SHP77 treated with DMSO at 0.1 percent for 48 hours (cell line): ENCODE measurements at regions not wholly inside any gene's neighbourhood (a gene's known extent, or its start where the extent isn't known, plus 50 kb on each side); places are given as distances from the start of the nearest gene placed in this dataset.
"Not testable (repeated sequence)": the region's sequence is repeated elsewhere in the genome, so short reads cannot be mapped to it uniquely, and the experiment has no call there.

Source experiments
- DNase-seq: peaks from one replicate; lab custom pipeline; 2025; lab: John Stamatoyannopoulos, UW

DNA sequence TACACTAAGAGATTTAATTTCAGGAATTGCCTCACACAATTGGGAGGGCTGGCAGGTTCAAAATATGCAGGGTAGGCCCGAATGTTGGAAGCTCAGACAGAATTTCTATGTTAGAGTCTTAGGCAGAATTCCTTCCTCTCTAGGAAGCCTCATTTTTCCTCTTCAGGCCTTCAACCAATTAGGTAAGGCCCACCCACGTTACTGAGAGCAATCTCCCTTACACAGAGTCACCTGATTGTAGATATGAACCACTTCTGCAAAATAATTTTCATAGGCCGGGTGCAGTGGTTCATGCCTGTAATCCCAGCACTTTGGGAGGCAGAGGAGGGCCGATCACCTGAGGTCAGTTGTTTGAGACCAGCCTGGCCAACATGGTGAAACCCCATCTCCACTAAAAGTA lies 50.2 kb upstream of the HIVEP1 start:
- DNase-seq: no peak

- no peak for DNase-seq
Measured at GRCh38 chr6:11960909-11961779, 51.0 kb upstream of the HIVEP1 start.

DNA sequence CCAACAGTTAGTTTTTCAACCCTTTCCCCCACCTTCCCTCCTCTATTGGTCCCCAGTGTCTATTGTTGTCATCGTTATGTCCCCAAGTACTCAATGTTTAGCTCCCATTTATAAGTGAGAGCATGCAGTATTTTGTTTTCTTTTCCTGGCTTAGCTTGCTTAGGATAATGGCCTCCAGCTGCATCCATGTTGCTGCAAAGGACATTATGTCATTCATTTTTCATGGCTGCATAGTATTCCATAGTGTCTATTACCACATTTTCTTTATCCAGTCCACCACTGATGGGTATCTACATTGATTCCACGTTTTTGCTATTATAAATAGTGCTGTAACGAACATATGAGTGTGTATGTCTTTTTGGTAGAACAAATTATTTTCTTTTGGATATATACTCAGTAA lies 55.3 kb upstream of the HIVEP1 start:
- DNase-seq: no peak

- no peak for DNase-seq
Measured at GRCh38 chr6:11953641-11954040, 58.5 kb upstream of the HIVEP1 start.

- no peak for DNase-seq
Measured at GRCh38 chr6:11952316-11952715, 59.8 kb upstream of the HIVEP1 start.

- no peak for DNase-seq
Measured at GRCh38 chr6:11951868-11952267, 60.2 kb upstream of the HIVEP1 start.

- DNase-seq: no peak
Measured at GRCh38 chr6:11950109-11950508, 62.0 kb upstream of the HIVEP1 start.

GRCh38 chr6:11947575-11947974 lies 64.5 kb upstream of the HIVEP1 start:
- DNase-seq: no peak

- no peak for DNase-seq
Measured at GRCh38 chr6:11947063-11947462, 65.0 kb upstream of the HIVEP1 start.

- no peak for DNase-seq
Measured at GRCh38 chr6:11944111-11944510, 68.0 kb upstream of the HIVEP1 start.

DNA sequence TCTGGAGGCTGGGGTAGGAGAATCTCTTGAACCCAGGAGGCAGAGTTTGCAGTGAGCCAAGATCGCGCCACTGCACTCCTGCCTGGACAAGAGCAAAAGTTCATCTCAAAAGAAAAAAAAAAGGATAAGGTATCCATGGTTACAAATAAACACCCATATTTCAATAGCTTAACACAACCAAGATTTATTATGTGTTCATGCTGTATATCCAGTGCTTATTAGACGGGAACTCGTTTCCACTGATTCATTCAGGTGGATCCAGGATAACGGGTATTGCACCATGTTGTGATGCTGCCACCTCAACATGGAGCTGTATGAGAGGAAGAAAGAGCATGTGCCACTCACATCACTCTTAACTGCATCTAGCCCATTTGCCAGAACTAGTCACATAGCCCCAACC lies 69.1 kb upstream of the HIVEP1 start:
- no peak for DNase-seq

- DNase-seq: no peak
Measured at GRCh38 chr6:11942185-11942864, 69.8 kb upstream of the HIVEP1 start.

GRCh38 chr6:11940532-11941166 lies 71.5 kb upstream of the HIVEP1 start:
- not testable (repeated sequence) for DNase-seq

GRCh38 chr6:11938285-11938890 lies 73.7 kb upstream of the HIVEP1 start:
- DNase-seq: no peak

DNA sequence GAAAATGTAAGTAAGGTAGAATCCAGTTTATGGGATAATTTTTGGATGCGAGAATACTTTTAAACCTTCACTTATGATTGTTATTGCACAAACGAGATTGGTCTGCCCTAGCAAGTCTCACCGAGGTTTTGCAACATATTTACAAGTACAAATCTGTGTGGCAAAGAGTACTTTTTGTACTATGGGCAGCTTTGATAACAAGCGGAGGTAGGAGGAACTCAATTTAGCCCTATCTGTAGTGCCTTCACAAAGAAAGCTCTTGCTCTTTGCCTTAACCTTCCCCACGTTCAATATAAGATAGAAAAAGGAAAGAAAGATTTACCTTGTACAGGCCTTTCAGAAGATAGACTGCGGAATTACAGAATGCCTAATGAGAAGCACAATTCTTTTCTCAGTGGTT lies 77.5 kb upstream of the HIVEP1 start:
- no peak for DNase-seq

DNA sequence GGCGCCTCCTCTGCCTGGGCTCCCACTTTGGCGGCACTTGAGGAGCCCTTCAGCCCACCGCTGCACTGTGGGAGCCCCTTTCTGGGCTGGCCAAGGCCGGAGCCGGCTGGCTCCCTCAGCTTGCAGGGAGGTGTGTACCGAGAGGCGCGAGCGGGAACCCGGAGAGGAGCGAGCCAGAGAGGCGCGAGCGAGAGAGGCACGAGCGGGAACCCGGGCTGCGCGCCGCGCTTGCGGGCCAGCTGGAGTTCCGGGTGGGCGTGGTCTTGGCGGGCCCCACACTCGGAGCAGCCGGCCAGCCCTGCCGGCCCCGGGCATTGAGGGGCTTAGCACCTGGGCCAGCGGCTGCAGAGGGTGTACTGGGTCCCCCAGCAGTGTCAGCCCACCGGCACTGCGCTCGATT lies 79.2 kb upstream of the HIVEP1 start:
- DNase-seq: not testable (repeated sequence)

DNA sequence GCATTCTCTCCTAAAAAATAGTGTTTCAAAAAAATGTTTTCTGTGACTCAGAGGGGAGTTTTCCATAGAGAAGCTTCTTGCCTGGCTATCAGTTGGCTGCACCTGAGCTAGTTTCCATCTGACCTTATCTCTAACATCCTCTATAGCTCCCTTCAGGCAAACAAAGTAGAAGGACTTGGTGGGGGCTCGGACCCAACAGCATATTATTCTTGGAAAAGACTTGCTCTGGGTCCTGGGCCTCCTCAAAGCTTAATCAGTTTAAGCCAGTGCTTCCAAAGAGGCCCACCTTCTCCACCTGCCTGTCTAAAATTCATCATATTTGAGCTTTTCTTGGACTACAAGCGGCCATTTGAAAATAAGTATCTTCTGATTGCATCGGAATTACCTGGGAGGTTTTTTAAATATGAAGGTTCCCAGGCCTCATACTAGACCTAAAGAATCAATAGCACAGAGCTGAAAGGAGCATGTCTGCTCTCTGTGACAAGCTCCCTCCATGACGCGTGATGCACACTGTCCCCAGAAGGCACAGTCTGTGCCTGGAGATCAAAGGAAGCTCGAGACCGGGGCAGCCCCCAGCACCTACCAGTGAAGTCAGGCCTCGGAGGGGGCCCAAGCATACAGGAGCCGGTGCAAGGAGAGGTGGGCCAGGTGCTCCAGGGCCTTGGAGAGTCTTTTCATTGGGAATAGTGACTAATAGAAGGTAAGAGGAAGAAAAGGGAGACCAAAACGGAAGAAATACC lies 80.6 kb upstream of the HIVEP1 start:
- no peak for DNase-seq

DNA sequence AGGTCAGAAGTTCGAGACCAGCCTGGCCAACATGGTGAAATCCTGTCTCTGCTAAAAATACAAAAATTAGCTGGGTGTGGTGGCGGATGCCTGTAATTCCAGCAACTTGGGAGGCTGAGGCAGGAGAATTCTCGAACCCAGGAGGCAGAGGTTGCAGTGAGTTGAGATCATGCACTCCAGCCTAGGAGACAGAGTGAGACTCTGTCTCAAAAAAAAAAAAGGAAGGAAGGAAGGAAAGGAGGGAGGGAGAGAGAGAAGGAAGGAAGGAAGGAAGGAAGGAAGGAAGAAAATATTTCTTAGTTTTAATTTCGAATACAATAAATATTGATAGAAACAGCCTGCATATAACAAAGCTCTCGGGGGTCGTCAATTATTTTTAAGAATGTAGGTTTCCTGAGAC lies 81.3 kb upstream of the HIVEP1 start:
- not testable (repeated sequence) for DNase-seq

DNA sequence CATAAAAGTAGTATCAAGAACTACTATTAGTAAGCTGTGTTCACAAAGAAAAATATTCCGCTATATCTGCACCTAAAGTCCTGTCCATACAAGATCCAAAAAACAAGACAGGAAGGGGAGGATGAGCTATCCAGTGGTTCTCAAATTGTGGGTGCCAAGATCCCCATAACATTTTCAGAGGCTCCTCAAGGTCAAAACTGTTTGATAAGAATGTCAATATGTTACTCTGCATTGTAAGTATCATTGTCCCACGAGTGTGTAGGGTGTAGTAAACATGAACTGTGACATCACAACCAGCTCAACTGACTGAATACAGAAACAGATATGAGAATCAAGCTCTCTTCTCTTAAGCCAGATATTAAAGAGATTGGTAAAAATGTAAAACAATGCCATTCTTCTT lies 81.9 kb upstream of the HIVEP1 start:
- no peak for DNase-seq

DNA sequence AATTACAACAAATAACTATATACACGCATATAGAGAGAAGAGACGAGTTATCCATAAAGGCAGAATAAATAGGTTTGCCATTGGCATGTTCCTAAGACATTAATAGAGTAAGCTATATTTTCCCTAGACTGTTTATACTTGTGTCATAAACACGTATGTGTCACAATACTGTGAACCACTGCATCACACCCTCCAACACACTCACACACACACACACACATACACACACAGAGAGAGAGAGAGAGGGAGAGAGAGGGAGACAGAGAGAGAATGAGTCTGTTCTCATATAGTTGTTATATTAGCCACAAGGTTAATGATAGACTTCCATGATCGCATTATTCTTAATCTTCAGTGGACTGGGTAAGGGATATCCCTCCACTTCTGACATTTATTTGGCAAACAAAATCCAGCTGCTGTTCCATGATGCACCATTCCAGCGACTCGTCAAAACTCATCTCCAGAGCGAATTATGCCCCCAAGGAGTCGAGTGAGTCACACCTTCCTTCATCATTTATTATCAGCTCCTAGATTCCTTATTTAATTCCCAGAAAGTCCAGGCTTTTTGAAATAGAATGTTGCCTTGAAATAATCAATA lies 82.8 kb upstream of the HIVEP1 start:
- no peak for DNase-seq

DNA sequence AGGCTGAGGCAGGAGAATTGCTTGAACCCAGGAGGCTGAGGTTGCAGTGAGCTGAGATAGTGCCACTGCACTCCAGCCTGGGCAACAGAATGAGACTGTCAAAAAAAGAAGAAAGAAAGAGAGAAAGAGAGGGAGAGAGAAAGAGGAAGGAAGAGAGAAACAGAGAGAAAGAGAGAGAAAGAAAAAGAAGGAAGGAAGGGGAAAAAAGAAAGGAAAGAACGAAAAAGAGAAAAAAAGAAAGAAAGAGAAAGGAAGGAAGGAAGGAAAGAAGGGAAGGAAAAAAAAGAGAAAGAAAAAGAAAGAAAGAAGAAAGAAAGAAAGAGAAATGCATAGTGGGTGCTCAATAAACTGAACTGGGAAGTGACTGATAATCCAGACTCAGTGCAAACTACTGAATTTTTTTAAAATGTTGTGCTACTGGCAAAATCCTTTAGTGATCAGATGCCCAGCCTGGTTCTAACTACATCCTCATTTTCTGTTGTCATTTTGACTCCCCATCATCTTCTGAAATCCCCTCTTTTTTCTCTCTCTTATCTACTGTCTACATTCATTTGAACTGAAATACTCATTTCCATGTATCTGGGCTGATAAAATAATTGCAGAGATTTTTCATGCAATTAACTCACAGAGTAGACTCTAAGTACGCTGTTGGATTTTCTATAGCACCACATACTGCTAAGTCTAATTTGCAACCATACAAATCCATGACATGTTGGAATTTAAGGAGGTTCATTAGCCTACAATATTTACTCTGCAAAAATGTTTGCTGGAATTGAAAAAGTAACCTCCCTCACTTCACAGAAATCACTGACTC lies 85.3 kb upstream of the HIVEP1 start:
- DNase-seq: no peak
